CD4-positive, alpha-beta T cell treated with Interleukin-21 for 1 hour (primary cell): ENCODE measurements at regions not wholly inside any gene's neighbourhood (a gene's known extent, or its start where the extent isn't known, plus 50 kb on each side); places are given as distances from the start of the nearest gene placed in this dataset.

ENCODE experiments used
- DNase-seq: peaks from one replicate; pipeline ENCODE4 v3.0.0-alpha.2; 2020

- DNase-seq, result no peak
Measured at GRCh38 chr5:8399471-8399870, 530.5 kb downstream of the MTRR start.

- no peak for DNase-seq
Measured at GRCh38 chr5:8408258-8408657, 539.3 kb downstream of the MTRR start.

- no peak for DNase-seq
Measured at GRCh38 chr5:8410618-8411017, 541.7 kb downstream of the MTRR start.

GRCh38 chr5:8413975-8414374, 545.0 kb downstream of the MTRR start:
- no peak for DNase-seq

- DNase-seq, result no peak
Measured at GRCh38 chr5:8417316-8418048, 548.5 kb downstream of the MTRR start.

GRCh38 chr5:8418049-8418426, 549.1 kb downstream of the MTRR start:
- no peak for DNase-seq

- no peak for DNase-seq
Measured at GRCh38 chr5:8429778-8430758, 561.1 kb downstream of the MTRR start.

GRCh38 chr5:8434501-8434900, 565.6 kb downstream of the MTRR start:
- DNase-seq, result no peak

GRCh38 chr5:8436924-8437323, 568.0 kb downstream of the MTRR start:
- DNase-seq, result no peak

- no peak for DNase-seq
Measured at GRCh38 chr5:8445139-8445538, 576.2 kb downstream of the MTRR start.

- no peak for DNase-seq
Measured at GRCh38 chr5:8446179-8446578, 577.2 kb downstream of the MTRR start.

GRCh38 chr5:8456846-8457186, 587.9 kb downstream of the MTRR start:
- no peak for DNase-seq

GRCh38 chr5:8457187-8458037, 588.5 kb downstream of the MTRR start:
- DNase-seq, result peak; percentile 89

GRCh38 chr5:8458038-8458383, 589.1 kb downstream of the MTRR start:
- DNase-seq, result no peak

GRCh38 chr5:8461543-8461942, 592.6 kb downstream of the MTRR start:
- DNase-seq, result no peak

- no peak for DNase-seq
Measured at GRCh38 chr5:8462565-8462964, 593.6 kb downstream of the MTRR start.

GRCh38 chr5:8470489-8470888, 601.5 kb downstream of the MTRR start:
- no peak for DNase-seq

- no peak for DNase-seq
Measured at GRCh38 chr5:8471581-8471980, 602.6 kb downstream of the MTRR start.

GRCh38 chr5:8473016-8473415, 604.1 kb downstream of the MTRR start:
- no peak for DNase-seq

GRCh38 chr5:8473827-8474568, 605.0 kb downstream of the MTRR start:
- DNase-seq, result no peak

- DNase-seq, result no peak
Measured at GRCh38 chr5:8474569-8474930, 605.6 kb downstream of the MTRR start.

GRCh38 chr5:8478326-8478725, 609.4 kb downstream of the MTRR start:
- DNase-seq, result no peak

GRCh38 chr5:8481007-8481406, 612.1 kb downstream of the MTRR start:
- DNase-seq, result no peak
